OCI-LY1 (cell line): ENCODE measurements at regions not wholly inside any gene's neighbourhood (a gene's known extent, or its start where the extent isn't known, plus 50 kb on each side); places are given as distances from the start of the nearest gene placed in this dataset.

ENCODE experiments used
- H2AFZ ChIP-seq: fragments of 200-600 bp; sonication (generic), shearing (Covaris generic); 2 replicates; pipeline ENCODE4 v1.6.0; 2014; ENCODE audit warnings: antibody characterized with exemption, mild to moderate bottlenecking, low read length
- H3F3A ChIP-seq: fragments of 200-600 bp; sonication (generic), shearing (Covaris generic); 2 replicates; pipeline ENCODE4 v1.6.0; 2014; ENCODE audit warnings: mild to moderate bottlenecking, antibody characterized with exemption, low read length, moderate library complexity; ENCODE audit not compliant: insufficient read depth
- H3K27ac ChIP-seq: fragments of 200-600 bp; sonication (generic); 2 replicates; pipeline ENCODE4 v1.5.1; 2014; ENCODE audit warnings: low read length, mixed run types, mild to moderate bottlenecking, low read depth; ENCODE audit not compliant: poor library complexity, severe bottlenecking
- H3K27me3 ChIP-seq: fragments of 200-600 bp; sonication (generic); 2 replicates; pipeline ENCODE4 v1.6.0; 2014; ENCODE audit warnings: antibody characterized with exemption, mild to moderate bottlenecking, low read length, moderate library complexity; ENCODE audit not compliant: insufficient read depth
- H3K36me3 ChIP-seq: fragments of 200-600 bp; sonication (generic); 2 replicates; pipeline ENCODE4 v1.6.1; 2014; ENCODE audit warnings: mild to moderate bottlenecking, antibody characterized with exemption, low read length, moderate library complexity, mixed read lengths; ENCODE audit not compliant: insufficient read depth
- H3K4me1 ChIP-seq: fragments of 200-600 bp; sonication (generic); 2 replicates; pipeline ENCODE4 v1.5.1; 2014; ENCODE audit warnings: mild to moderate bottlenecking, low read length, moderate library complexity; ENCODE audit not compliant: insufficient read depth, severe bottlenecking
- H3K4me2 ChIP-seq: fragments of 200-600 bp; sonication (generic), shearing (Covaris generic); 2 replicates; pipeline ENCODE4 v1.6.1; 2014; ENCODE audit warnings: low read length
- H3K4me3 ChIP-seq: fragments of 200-600 bp; sonication (generic); 2 replicates; pipeline ENCODE4 v1.5.1; 2014; ENCODE audit warnings: low read length, low read depth, mild to moderate bottlenecking, mixed read lengths; ENCODE audit not compliant: poor library complexity, severe bottlenecking
- H3K79me2 ChIP-seq: fragments of 200-600 bp; shearing (Covaris generic); 2 replicates; pipeline ENCODE4 v1.6.1; 2016; ENCODE audit warnings: mixed run types, low read length, mixed read lengths; ENCODE audit not compliant: insufficient read depth
- H3K9ac ChIP-seq: fragments of 200-600 bp; sonication (generic), shearing (Covaris generic); 2 replicates; pipeline ENCODE4 v1.6.1; 2014; ENCODE audit warnings: mild to moderate bottlenecking, low read length, mixed read lengths
- H3K9me2 ChIP-seq: fragments of 200-600 bp; sonication (generic), shearing (Covaris generic); 2 replicates; pipeline ENCODE4 v1.6.1; 2014; ENCODE audit warnings: low read depth, mild to moderate bottlenecking, low read length, mixed read lengths
- H3K9me3 ChIP-seq: fragments of 200-600 bp; shearing (Covaris generic); 2 replicates; pipeline ENCODE4 v1.6.1; 2014; ENCODE audit warnings: low read length, mixed read lengths
- H4K20me1 ChIP-seq: fragments of 200-600 bp; sonication (generic), shearing (Covaris generic); 2 replicates; pipeline ENCODE4 v1.6.0; 2016; ENCODE audit warnings: mild to moderate bottlenecking, low read length; ENCODE audit not compliant: insufficient read depth
- CTCF ChIP-seq: fragments of 200-600 bp; sonication (generic), shearing (Covaris generic); IDR thresholded peaks from 2 replicates; pipeline ENCODE4 v1.5.1; 2017; ENCODE audit warnings: mild to moderate bottlenecking, antibody characterized with exemption, low read length, moderate library complexity, mixed read lengths
- EZH2 ChIP-seq: fragments of 200-600 bp; sonication (generic), shearing (Covaris generic); IDR thresholded peaks from 2 replicates; pipeline ENCODE4 v1.8.0; 2017; ENCODE audit warnings: borderline replicate concordance, mixed run types, mild to moderate bottlenecking, antibody characterized with exemption, low read length, moderate library complexity, mixed read lengths

GRCh38 chr1:229205854-229206253 is 65.1 kb upstream of the RAB4A start:
- no peaks in the 10 kb centered on the region for H3K36me3 ChIP-seq
- no peak overlapping the region for H3K9ac ChIP-seq
- no peaks in the 10 kb centered on the region for H4K20me1 ChIP-seq
- H3K79me2 ChIP-seq: no peaks in the 10 kb centered on the region
- no peak overlapping the region for H3K4me2 ChIP-seq
- no peak overlapping the region for H3K27ac ChIP-seq
- H3K27me3 ChIP-seq: no peaks in the 10 kb centered on the region
- H2AFZ ChIP-seq: no peak overlapping the region
- H3K9me3 ChIP-seq: no peaks in the 10 kb centered on the region
- H3F3A ChIP-seq: no peaks in the 10 kb centered on the region
- H3K9me2 ChIP-seq: no peaks in the 10 kb centered on the region
- H3K4me1 ChIP-seq: no peaks in the 10 kb centered on the region
- H3K4me3 ChIP-seq: no peak overlapping the region
- TF ChIP-seq EZH2 (no peak), CTCF (no peak)

GRCh38 chr1:229207916-229208315 is 63.0 kb upstream of the RAB4A start:
- Histone ChIP-seq H3K79me2 (no peaks in the 10 kb centered on the region), H3K9ac (no peak overlapping the region)
- TF ChIP-seq CTCF: no peak
- no peak for TF ChIP-seq EZH2

GRCh38 chr1:229208481-229208880 is 62.4 kb upstream of the RAB4A start:
- no peak overlapping the region for H3K9ac ChIP-seq
- no peaks in the 10 kb centered on the region for H3K36me3 ChIP-seq
- TF ChIP-seq EZH2: no peak
- TF ChIP-seq CTCF: no peak
- H3K79me2 ChIP-seq: no peaks in the 10 kb centered on the region
- no peak overlapping the region for H3K4me3 ChIP-seq
- H4K20me1 ChIP-seq: no peaks in the 10 kb centered on the region
- no peaks in the 10 kb centered on the region for H3K9me2 ChIP-seq
- H3F3A ChIP-seq: no peaks in the 10 kb centered on the region
- H3K27me3 ChIP-seq: no peaks in the 10 kb centered on the region
- no peak overlapping the region for H3K4me2 ChIP-seq
- no peaks in the 10 kb centered on the region for H3K4me1 ChIP-seq
- H2AFZ ChIP-seq: no peak overlapping the region
- no peak overlapping the region for H3K27ac ChIP-seq
- H3K9me3 ChIP-seq: no peaks in the 10 kb centered on the region

More at GRCh38 chr1:229207916-229208315, 63.0 kb upstream of the RAB4A start:
- no peak overlapping the region for H2AFZ ChIP-seq
- no peaks in the 10 kb centered on the region for H3F3A ChIP-seq
- H3K27ac ChIP-seq: no peak overlapping the region
- H3K4me2 ChIP-seq: no peak overlapping the region
- no peaks in the 10 kb centered on the region for H3K36me3 ChIP-seq
- H3K9me2 ChIP-seq: no peaks in the 10 kb centered on the region
- no peak overlapping the region for H3K4me3 ChIP-seq
- H3K4me1 ChIP-seq: no peaks in the 10 kb centered on the region
- H4K20me1 ChIP-seq: no peaks in the 10 kb centered on the region
- no peaks in the 10 kb centered on the region for H3K27me3 ChIP-seq
- no peaks in the 10 kb centered on the region for H3K9me3 ChIP-seq
